ENCODE measurements at regions not wholly inside any gene's neighbourhood (a gene's known extent, or its start where the extent isn't known, plus 50 kb on each side); places are given as distances from the start of the nearest gene placed in this dataset.

DNA sequence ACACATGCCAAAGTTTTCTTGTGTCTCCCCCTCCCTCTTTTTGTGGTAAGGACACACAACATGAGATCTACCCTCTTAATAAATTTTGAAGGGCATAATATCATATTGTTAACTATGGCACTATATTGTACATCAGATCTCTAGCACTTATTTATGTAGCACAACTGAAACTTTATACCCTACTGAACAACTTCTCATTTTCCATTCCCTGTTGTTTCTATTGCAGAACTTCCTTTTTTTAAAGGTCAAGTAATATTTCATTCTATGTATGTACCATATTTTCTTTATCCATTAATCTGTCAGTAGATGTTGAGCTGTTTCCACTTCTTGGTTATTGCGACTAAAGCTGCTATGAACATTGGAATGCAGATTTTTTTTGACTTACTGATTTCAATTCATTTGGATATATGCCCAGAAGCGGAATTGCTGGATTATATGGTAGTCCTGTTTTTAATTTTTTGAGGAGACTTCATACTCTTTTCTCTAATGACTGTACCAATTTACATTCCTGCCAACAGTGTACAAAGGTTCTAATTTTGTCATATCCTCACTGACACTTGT is 305.3 kb downstream of the PRR16 start:
- TF ChIP-seq, protein P1, sequence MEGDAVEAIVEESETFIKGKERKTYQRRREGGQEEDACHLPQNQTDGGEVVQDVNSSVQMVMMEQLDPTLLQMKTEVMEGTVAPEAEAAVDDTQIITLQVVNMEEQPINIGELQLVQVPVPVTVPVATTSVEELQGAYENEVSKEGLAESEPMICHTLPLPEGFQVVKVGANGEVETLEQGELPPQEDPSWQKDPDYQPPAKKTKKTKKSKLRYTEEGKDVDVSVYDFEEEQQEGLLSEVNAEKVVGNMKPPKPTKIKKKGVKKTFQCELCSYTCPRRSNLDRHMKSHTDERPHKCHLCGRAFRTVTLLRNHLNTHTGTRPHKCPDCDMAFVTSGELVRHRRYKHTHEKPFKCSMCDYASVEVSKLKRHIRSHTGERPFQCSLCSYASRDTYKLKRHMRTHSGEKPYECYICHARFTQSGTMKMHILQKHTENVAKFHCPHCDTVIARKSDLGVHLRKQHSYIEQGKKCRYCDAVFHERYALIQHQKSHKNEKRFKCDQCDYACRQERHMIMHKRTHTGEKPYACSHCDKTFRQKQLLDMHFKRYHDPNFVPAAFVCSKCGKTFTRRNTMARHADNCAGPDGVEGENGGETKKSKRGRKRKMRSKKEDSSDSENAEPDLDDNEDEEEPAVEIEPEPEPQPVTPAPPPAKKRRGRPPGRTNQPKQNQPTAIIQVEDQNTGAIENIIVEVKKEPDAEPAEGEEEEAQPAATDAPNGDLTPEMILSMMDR (IDR thresholded peaks at IDR 0.05; ENCODE audit: borderline replicate concordance, extremely low read depth, low read length, poor library complexity, severe bottlenecking): no peak
- TF ChIP-seq EZH2 (IDR thresholded peaks at IDR 0.05; ENCODE audit: borderline replicate concordance, low read depth, low read length, severe bottlenecking): no peak
